Transverse colon (tissue), 4 donors: ENCODE measurements at regions not wholly inside any gene's neighbourhood (a gene's known extent, or its start where the extent isn't known, plus 50 kb on each side); places are given as distances from the start of the nearest gene placed in this dataset.

Experiments used
- EP300 ChIP-seq: sonication (generic); formaldehyde crosslinking; IDR thresholded peaks from one replicate; pipeline ENCODE4 v1.6.1; 2017; ENCODE audit warnings: antibody characterized with exemption, low read depth
- POLR2AphosphoS5 ChIP-seq, 3 donors: sonication (generic); formaldehyde crosslinking; IDR thresholded peaks; one replicate each; pipeline ENCODE4 v1.6.1; 2016; ENCODE audit warnings: antibody characterized with exemption in 3 of 3
- TF ChIP-seq, protein P1 (sequence below), 5 experiments: fragments of 200-600 bp in 3 of 5; fragments of 450-650 bp in 2 of 5; sonication (generic) in 3 of 5; IDR thresholded peaks; 1 replicate in 2 of 5; 2 replicates in 3 of 5; pipeline ENCODE4 v1.5.1; 2016 to 2017; ENCODE audit warnings: antibody characterized with exemption in 5 of 5, inconsistent platforms in 3 of 5, mild to moderate bottlenecking in 2 of 5, moderate library complexity in 1 of 5

DNA sequence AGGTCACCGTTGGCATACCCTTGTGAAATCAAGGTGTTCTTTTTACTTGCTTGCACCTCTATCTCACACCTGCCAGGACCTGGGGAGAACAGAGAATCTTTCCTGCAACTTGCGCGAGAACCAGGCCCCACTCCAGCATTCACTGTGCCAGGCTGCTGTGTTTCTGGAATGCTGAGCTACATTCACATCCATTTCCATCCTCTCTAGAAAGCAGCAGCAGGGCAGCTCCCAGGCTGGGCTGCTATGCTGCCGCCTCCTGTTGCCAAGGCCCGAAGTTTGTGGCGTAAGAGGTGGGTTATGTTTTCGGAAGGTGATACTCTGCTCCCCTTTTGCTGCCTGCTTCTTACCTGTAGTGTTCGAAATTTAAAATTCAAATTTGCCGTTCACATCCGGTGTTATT is 464.1 kb downstream of the KLF5 start:
- TF ChIP-seq, protein P1, sequence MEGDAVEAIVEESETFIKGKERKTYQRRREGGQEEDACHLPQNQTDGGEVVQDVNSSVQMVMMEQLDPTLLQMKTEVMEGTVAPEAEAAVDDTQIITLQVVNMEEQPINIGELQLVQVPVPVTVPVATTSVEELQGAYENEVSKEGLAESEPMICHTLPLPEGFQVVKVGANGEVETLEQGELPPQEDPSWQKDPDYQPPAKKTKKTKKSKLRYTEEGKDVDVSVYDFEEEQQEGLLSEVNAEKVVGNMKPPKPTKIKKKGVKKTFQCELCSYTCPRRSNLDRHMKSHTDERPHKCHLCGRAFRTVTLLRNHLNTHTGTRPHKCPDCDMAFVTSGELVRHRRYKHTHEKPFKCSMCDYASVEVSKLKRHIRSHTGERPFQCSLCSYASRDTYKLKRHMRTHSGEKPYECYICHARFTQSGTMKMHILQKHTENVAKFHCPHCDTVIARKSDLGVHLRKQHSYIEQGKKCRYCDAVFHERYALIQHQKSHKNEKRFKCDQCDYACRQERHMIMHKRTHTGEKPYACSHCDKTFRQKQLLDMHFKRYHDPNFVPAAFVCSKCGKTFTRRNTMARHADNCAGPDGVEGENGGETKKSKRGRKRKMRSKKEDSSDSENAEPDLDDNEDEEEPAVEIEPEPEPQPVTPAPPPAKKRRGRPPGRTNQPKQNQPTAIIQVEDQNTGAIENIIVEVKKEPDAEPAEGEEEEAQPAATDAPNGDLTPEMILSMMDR (IDR thresholded peaks at IDR 0.05): no peak
- TF ChIP-seq EP300 (no peak), POLR2AphosphoS5 (IDR thresholded peaks at IDR 0.05) (no peak)
